IPS-NIHi11 (cell line): ENCODE measurements at regions not wholly inside any gene's neighbourhood (a gene's known extent, or its start where the extent isn't known, plus 50 kb on each side); places are given as distances from the start of the nearest gene placed in this dataset.
"Not testable (repeated sequence)": the region's sequence is repeated elsewhere in the genome, so short reads cannot be mapped to it uniquely, and the experiment has no call there.

Experiments
- DNase-seq: peaks from one replicate; pipeline ENCODE4 v3.0.0; 2012; ENCODE audit warnings: mixed read lengths, low spot score

- DNase-seq, result no peak
These were observed 1023.2 kb downstream of the TMTC2 start for GRCh38 chr12:83709899-83710298.

- no peak for DNase-seq
These were observed 1014.1 kb downstream of the TMTC2 start for GRCh38 chr12:83700838-83701237.

- DNase-seq, result not testable (repeated sequence)
These were observed 1009.6 kb downstream of the TMTC2 start for GRCh38 chr12:83696311-83696710.

GRCh38 chr12:83691730-83692129 lies 1005.0 kb downstream of the TMTC2 start:
- no peak for DNase-seq

- no peak for DNase-seq
These were observed 1003.8 kb downstream of the TMTC2 start for GRCh38 chr12:83690465-83690864.

GRCh38 chr12:83689333-83689732 lies 1002.6 kb downstream of the TMTC2 start:
- DNase-seq, result no peak

- no peak for DNase-seq
These were observed 990.1 kb downstream of the TMTC2 start for GRCh38 chr12:83676781-83677295.

GRCh38 chr12:83666690-83667089 lies 980.0 kb downstream of the TMTC2 start:
- DNase-seq, result no peak

GRCh38 chr12:83665634-83666218 lies 979.0 kb downstream of the TMTC2 start:
- no peak for DNase-seq

GRCh38 chr12:83664650-83665049 lies 977.9 kb downstream of the TMTC2 start:
- DNase-seq, result no peak

- DNase-seq, result no peak
These were observed 974.1 kb downstream of the TMTC2 start for GRCh38 chr12:83660727-83661358.

GRCh38 chr12:83659321-83659720 lies 972.6 kb downstream of the TMTC2 start:
- DNase-seq, result no peak

- DNase-seq, result no peak
These were observed 969.3 kb downstream of the TMTC2 start for GRCh38 chr12:83656004-83656403.

- DNase-seq, result no peak
These were observed 955.5 kb downstream of the TMTC2 start for GRCh38 chr12:83642205-83642604.

GRCh38 chr12:83641789-83642188 lies 955.1 kb downstream of the TMTC2 start:
- no peak for DNase-seq

- DNase-seq, result no peak
These were observed 948.1 kb downstream of the TMTC2 start for GRCh38 chr12:83634726-83635267.

GRCh38 chr12:83630526-83630925 lies 943.8 kb downstream of the TMTC2 start:
- no peak for DNase-seq

- DNase-seq, result no peak
These were observed 943.2 kb downstream of the TMTC2 start for GRCh38 chr12:83629931-83630330.

- no peak for DNase-seq
These were observed 935.5 kb downstream of the TMTC2 start for GRCh38 chr12:83622205-83622604.

- no peak for DNase-seq
These were observed 933.3 kb downstream of the TMTC2 start for GRCh38 chr12:83619973-83620372.

GRCh38 chr12:83615152-83615551 lies 928.4 kb downstream of the TMTC2 start:
- no peak for DNase-seq

GRCh38 chr12:83613586-83614110 lies 926.9 kb downstream of the TMTC2 start:
- DNase-seq, result no peak

GRCh38 chr12:83603106-83603505 lies 916.4 kb downstream of the TMTC2 start:
- no peak for DNase-seq
